Ectodermal cell (in vitro differentiated cells): ENCODE measurements at regions not wholly inside any gene's neighbourhood (a gene's known extent, or its start where the extent isn't known, plus 50 kb on each side); places are given as distances from the start of the nearest gene placed in this dataset.

Source experiments
- H3K27ac ChIP-seq: 2 replicates; pipeline ENCODE4 v1.7.0; 2013; ENCODE audit warnings: mild to moderate bottlenecking, low read depth, low read length; ENCODE audit not compliant: insufficient read depth, poor library complexity, severe bottlenecking
- H3K27me3 ChIP-seq: 2 replicates; pipeline ENCODE4 v1.7.0; 2013; ENCODE audit warnings: mild to moderate bottlenecking, low read length; ENCODE audit not compliant: insufficient read depth, control insufficient read depth, poor library complexity, severe bottlenecking
- H3K36me3 ChIP-seq: one replicate; pipeline ENCODE4 v1.7.0; 2013; ENCODE audit warnings: low read length; ENCODE audit not compliant: control insufficient read depth, insufficient read depth
- H3K4me1 ChIP-seq: one replicate; pipeline ENCODE4 v1.7.0; 2013; ENCODE audit warnings: low read length; ENCODE audit not compliant: control insufficient read depth, insufficient read depth
- H3K4me3 ChIP-seq: 2 replicates; pipeline ENCODE4 v1.7.0; 2013; ENCODE audit warnings: low read depth, low read length, control low read depth; ENCODE audit not compliant: insufficient read depth
- H3K9me3 ChIP-seq: 2 replicates; pipeline ENCODE4 v1.7.0; 2013; ENCODE audit warnings: mild to moderate bottlenecking, low read length, moderate library complexity; ENCODE audit not compliant: control insufficient read depth
- whole genome bisulfite sequencing, 2 experiments: methylation state at CpG; one replicate each; pipeline ENCODE4 v1.1.7; 2013; ENCODE audit warnings: missing lambda C conversion rate in 2 of 2; 5-methylcytosine and 5-hydroxymethylcytosine counted together

- Histone ChIP-seq H3K9me3 (no peaks in the 10 kb centered on the region), H3K27me3 (no peaks in the 10 kb centered on the region), H3K4me3 (no peak overlapping the region), H3K4me1 (peaks cover 3% of the 10 kb centered on the region), H3K27ac (no peak overlapping the region), H3K36me3 (no peaks in the 10 kb centered on the region)
- WGBS, 2 experiments, result 93 to 95% methylated on average over 11 of the region's 11 CpGs
These were observed 53.4 kb upstream of the TBXT start for GRCh38 chr6:166221040-166221439.
